Panc1 (cell line): ENCODE measurements at regions not wholly inside any gene's neighbourhood (a gene's known extent, or its start where the extent isn't known, plus 50 kb on each side); places are given as distances from the start of the nearest gene placed in this dataset.

Experiments
- ATAC-seq: fragments of 200-7000 bp; cut with Tn5 transposase; 2 replicates; pipeline ENCODE4 v1.9.1; 2020; ENCODE audit warnings: mild to moderate bottlenecking, moderate library complexity
- BruUV-seq: library from RNA; stranded (reverse); fragments of 400-500 nt; replicated peaks from 2 replicates; lab custom pipeline; 2021; lab: Mats Ljungman, UMichigan
- CTCF ChIA-PET: fragments of 300-600 bp; sonication (Branson Sonifier 250); formaldehyde crosslinking; loops from one replicate; lab custom pipeline; 2022; ENCODE audit warnings: antibody characterized with exemption; lab: Charles Lee
- POLR2A ChIA-PET: fragments of 300-600 bp; sonication (Branson Sonifier 250); formaldehyde crosslinking; loops from one replicate; lab custom pipeline; 2022; ENCODE audit warnings: antibody characterized with exemption; lab: Charles Lee
- DNase-seq: peaks from one replicate; pipeline ENCODE4 v3.0.0-alpha.2; 2010; ENCODE audit warnings: low read depth, low spot score
- H3K27ac ChIP-seq: 2 replicates; pipeline ENCODE4 v1.5.1; 2011; ENCODE audit warnings: mild to moderate bottlenecking, low read length, inconsistent platforms
- H3K27me3 ChIP-seq: fragments of 200-500 bp; sonication (Bioruptor generic); 2 replicates; pipeline ENCODE4 v1.6.0; 2014; ENCODE audit warnings: low read length, inconsistent platforms; ENCODE audit not compliant: control insufficient read depth, insufficient read depth
- H3K36me3 ChIP-seq: fragments of 200-500 bp; sonication (Bioruptor generic); 2 replicates; pipeline ENCODE4 v1.5.1; 2014; ENCODE audit warnings: inconsistent platforms, mild to moderate bottlenecking, low read length, moderate library complexity; ENCODE audit not compliant: control insufficient read depth, insufficient read depth
- H3K4me1 ChIP-seq: 2 replicates; pipeline ENCODE4 v1.5.1; 2011; ENCODE audit warnings: inconsistent platforms, mild to moderate bottlenecking, low read length, moderate library complexity; ENCODE audit not compliant: control insufficient read depth, insufficient read depth
- H3K4me3 ChIP-seq, 2 experiments: 2 replicates each; pipeline ENCODE4 v1.5.1; 2011 to 2012; ENCODE audit warnings: low read depth in 2 of 2, low read length in 2 of 2, mild to moderate bottlenecking in 2 of 2, inconsistent platforms in 1 of 2, moderate library complexity in 1 of 2
- H3K9me3 ChIP-seq: fragments of 200-500 bp; sonication (Bioruptor generic); 2 replicates; pipeline ENCODE4 v1.5.1; 2014; ENCODE audit warnings: low read depth, mild to moderate bottlenecking, inconsistent platforms, low read length, moderate library complexity; ENCODE audit not compliant: control insufficient read depth, insufficient read depth
- POLR2AphosphoS5 ChIP-seq: IDR thresholded peaks from 2 replicates; pipeline ENCODE4 v1.6.1; 2012; ENCODE audit warnings: mild to moderate bottlenecking, low read depth, low read length, moderate library complexity
- SIN3A ChIP-seq: IDR thresholded peaks from 2 replicates; pipeline ENCODE4 v1.6.1; 2012; ENCODE audit warnings: low read depth, mild to moderate bottlenecking, low read length, moderate library complexity, borderline replicate concordance; ENCODE audit not compliant: insufficient read depth
- TCF7L2 ChIP-seq: IDR thresholded peaks from 2 replicates; pipeline ENCODE4 v1.6.1; 2011; ENCODE audit warnings: mild to moderate bottlenecking, low read depth, low read length, inconsistent platforms
- in situ Hi-C: cut with HindIII; loops from 2 replicates; pipeline ENCODE4 v1.10.0; 2016; ENCODE audit warnings: low sequenced_read_pairs, low pct_unique_long_range_greater_than_20kb
- intact Hi-C: fragments of 100-400 bp; cut with micrococcal nuclease; formaldehyde crosslinking; loops from one replicate; pipeline ENCODE4 v1.10.0; 2022; ENCODE audit not compliant: unreplicated experiment
- TF ChIP-seq, protein P1 (sequence below): fragments of 450-650 bp; IDR thresholded peaks from 2 replicates; pipeline ENCODE4 v1.5.1; 2017; ENCODE audit warnings: mild to moderate bottlenecking
- TF ChIP-seq, protein P2 (sequence below), 2 experiments: IDR thresholded peaks; 2 replicates each; pipeline ENCODE4 v1.6.1; 2011 to 2012; ENCODE audit warnings: low read depth in 2 of 2, control low read depth in 1 of 2, low read length in 1 of 2, mild to moderate bottlenecking in 1 of 2, moderate library complexity in 1 of 2; ENCODE audit not compliant: insufficient read depth in 1 of 2

DNA sequence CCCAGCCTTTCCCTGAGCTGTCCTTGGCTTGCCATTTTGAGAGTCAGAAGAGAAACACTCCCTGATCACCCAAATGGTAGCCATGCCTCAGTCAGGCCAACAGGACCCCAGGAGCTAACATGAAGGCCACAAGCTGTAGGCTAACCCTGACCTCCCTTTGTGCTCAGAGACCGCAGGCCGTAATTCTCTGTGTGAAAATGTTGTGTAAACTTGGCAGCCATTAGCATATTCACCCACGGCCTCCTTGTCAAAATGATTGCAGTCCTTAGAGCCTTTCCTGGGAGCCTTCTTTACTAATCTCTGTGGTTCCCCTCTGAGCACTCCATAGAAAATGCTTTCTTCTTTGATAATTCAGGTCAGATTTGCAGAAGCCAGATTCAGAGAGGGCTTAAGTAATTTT, 418.9 kb downstream of the COG6 start:
- no peaks in the 10 kb centered on the region for H3K36me3 ChIP-seq
- H3K4me3 ChIP-seq, result no peak overlapping the region
- H3K27me3 ChIP-seq, result no peaks in the 10 kb centered on the region
- ChIA-PET CTCF (no interaction called here), POLR2A (no interaction called here)
- H3K27ac ChIP-seq, result no peak overlapping the region
- ATAC-seq (no peak), DNase-seq (no peak)
- no peaks in the 10 kb centered on the region for H3K9me3 ChIP-seq
- BruUV-seq, result no TSS peak
- in situ Hi-C loops, result no loop called here
- intact Hi-C loops, result no loop called here
- TF ChIP-seq, protein P1, sequence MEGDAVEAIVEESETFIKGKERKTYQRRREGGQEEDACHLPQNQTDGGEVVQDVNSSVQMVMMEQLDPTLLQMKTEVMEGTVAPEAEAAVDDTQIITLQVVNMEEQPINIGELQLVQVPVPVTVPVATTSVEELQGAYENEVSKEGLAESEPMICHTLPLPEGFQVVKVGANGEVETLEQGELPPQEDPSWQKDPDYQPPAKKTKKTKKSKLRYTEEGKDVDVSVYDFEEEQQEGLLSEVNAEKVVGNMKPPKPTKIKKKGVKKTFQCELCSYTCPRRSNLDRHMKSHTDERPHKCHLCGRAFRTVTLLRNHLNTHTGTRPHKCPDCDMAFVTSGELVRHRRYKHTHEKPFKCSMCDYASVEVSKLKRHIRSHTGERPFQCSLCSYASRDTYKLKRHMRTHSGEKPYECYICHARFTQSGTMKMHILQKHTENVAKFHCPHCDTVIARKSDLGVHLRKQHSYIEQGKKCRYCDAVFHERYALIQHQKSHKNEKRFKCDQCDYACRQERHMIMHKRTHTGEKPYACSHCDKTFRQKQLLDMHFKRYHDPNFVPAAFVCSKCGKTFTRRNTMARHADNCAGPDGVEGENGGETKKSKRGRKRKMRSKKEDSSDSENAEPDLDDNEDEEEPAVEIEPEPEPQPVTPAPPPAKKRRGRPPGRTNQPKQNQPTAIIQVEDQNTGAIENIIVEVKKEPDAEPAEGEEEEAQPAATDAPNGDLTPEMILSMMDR, result no peak
- TF ChIP-seq SIN3A, result no peak
- no peak for TF ChIP-seq POLR2AphosphoS5
- TF ChIP-seq TCF7L2, result no peak
- TF ChIP-seq, protein P2, sequence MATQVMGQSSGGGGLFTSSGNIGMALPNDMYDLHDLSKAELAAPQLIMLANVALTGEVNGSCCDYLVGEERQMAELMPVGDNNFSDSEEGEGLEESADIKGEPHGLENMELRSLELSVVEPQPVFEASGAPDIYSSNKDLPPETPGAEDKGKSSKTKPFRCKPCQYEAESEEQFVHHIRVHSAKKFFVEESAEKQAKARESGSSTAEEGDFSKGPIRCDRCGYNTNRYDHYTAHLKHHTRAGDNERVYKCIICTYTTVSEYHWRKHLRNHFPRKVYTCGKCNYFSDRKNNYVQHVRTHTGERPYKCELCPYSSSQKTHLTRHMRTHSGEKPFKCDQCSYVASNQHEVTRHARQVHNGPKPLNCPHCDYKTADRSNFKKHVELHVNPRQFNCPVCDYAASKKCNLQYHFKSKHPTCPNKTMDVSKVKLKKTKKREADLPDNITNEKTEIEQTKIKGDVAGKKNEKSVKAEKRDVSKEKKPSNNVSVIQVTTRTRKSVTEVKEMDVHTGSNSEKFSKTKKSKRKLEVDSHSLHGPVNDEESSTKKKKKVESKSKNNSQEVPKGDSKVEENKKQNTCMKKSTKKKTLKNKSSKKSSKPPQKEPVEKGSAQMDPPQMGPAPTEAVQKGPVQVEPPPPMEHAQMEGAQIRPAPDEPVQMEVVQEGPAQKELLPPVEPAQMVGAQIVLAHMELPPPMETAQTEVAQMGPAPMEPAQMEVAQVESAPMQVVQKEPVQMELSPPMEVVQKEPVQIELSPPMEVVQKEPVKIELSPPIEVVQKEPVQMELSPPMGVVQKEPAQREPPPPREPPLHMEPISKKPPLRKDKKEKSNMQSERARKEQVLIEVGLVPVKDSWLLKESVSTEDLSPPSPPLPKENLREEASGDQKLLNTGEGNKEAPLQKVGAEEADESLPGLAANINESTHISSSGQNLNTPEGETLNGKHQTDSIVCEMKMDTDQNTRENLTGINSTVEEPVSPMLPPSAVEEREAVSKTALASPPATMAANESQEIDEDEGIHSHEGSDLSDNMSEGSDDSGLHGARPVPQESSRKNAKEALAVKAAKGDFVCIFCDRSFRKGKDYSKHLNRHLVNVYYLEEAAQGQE (IDR thresholded peaks at IDR 0.05; ENCODE audit: insufficient read depth in 1 of 2, low read depth in 2 of 2, low read length in 1 of 2), result no peak
- H3K4me1 ChIP-seq, result no peaks in the 10 kb centered on the region

DNA sequence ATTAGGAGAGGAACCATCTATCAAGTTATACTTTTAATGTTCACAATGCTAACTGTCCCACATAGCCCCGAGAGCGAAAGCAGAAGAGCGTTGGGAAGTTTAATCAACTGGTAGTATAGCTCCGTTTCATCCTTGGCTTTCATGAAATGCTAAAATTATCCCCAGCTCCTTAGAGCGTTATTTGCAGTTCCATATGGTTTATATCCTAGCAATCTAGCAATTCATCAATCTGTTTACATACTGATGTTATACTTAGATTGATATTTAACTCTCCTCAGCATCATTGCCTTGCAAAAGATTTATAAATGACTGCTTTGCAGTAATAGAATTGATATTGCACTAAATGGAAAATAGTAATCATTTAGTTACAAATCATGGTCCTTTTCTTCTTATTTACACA, 419.8 kb downstream of the COG6 start:
- Histone ChIP-seq H3K36me3 (no peaks in the 10 kb centered on the region), H3K27ac (no peak overlapping the region), H3K4me1 (no peaks in the 10 kb centered on the region), H3K9me3 (no peaks in the 10 kb centered on the region), H3K27me3 (no peaks in the 10 kb centered on the region), H3K4me3 (no peak overlapping the region)
- ChIA-PET CTCF (no interaction called here), POLR2A (no interaction called here)
- ATAC-seq (no peak), DNase-seq (no peak)
- intact Hi-C loops (no loop called here), in situ Hi-C loops (no loop called here)
- TF ChIP-seq TCF7L2 (no peak), SIN3A (no peak), POLR2AphosphoS5 (no peak)
- TF ChIP-seq, protein P2 (IDR thresholded peaks at IDR 0.05; ENCODE audit: insufficient read depth in 1 of 2, low read depth in 2 of 2, low read length in 1 of 2), result no peak
- no TSS peak for BruUV-seq
